ENCODE measurements at regions not wholly inside any gene's neighbourhood (a gene's known extent, or its start where the extent isn't known, plus 50 kb on each side); places are given as distances from the start of the nearest gene placed in this dataset.
"Not testable (repeated sequence)": the region's sequence is repeated elsewhere in the genome, so short reads cannot be mapped to it uniquely, and the experiment has no call there.

GRCh38 chr7:66564045-66564444 is 64.6 kb upstream of the KCTD7 start:
- H3K27ac ChIP-seq (ENCODE audit: low read length in 2 of 2), result no peak overlapping the region
- no peaks in the 10 kb centered on the region for H3K4me1 ChIP-seq (ENCODE audit: control insufficient read depth in 2 of 2, insufficient read depth in 2 of 2, low read length in 2 of 2)
- H3K9me3 ChIP-seq (ENCODE audit: control extremely low read depth in 1 of 3, control insufficient read depth in 2 of 3, insufficient read depth in 1 of 3, low read length in 2 of 3), result no peaks in the 10 kb centered on the region
- peaks cover 7% of the 10 kb centered on the region for H4K20me1 ChIP-seq (ENCODE audit: control insufficient read depth, insufficient read depth, low read length, poor library complexity, severe bottlenecking)
- DNase-seq (no peak), ATAC-seq (ENCODE audit: low read depth) (no peak)
- CTCF ChIA-PET, result interaction anchor here (1.5 kb wide), 1 partner anchor 10 kb away, joined by 3 read pairs; no protein-coding TSS in a partner anchor
- H2AFZ ChIP-seq (ENCODE audit: insufficient read depth, low read depth, low read length, poor library complexity, severe bottlenecking), result no peak overlapping the region
- no peak overlapping the region for H3K4me3 Mint-ChIP-seq
- no peak overlapping the region for H3K4me2 ChIP-seq (replicated peaks; ENCODE audit: low read depth, low read length, poor library complexity, severe bottlenecking)
- no peak overlapping the region for H3K4me3 ChIP-seq (ENCODE audit: control extremely low read depth in 1 of 5, extremely low read depth in 1 of 5, insufficient read depth in 1 of 5, low read depth in 2 of 5, low read length in 4 of 5)
- no peaks in the 10 kb centered on the region for H3K9me3 Mint-ChIP-seq (ENCODE audit: insufficient read depth)
- WGBS (ENCODE audit: insufficient coverage), result 100% methylated on average over 7 of the region's 7 CpGs
- POLR2A ChIA-PET, result interaction anchor here (0.6 kb wide), 1 partner anchor 352 kb away, joined by 4 read pairs; no protein-coding TSS in a partner anchor
- no peak overlapping the region for H3K9ac ChIP-seq (ENCODE audit: low read length)
- intact Hi-C loops (cut with micrococcal nuclease), result no loop called here
- H3K27ac Mint-ChIP-seq, result no peak overlapping the region
- H3K4me1 Mint-ChIP-seq, result peaks cover 2% of the 10 kb centered on the region
- H3K36me3 ChIP-seq (replicated peaks in 1 of 2; ENCODE audit: control extremely low read depth in 1 of 2, control insufficient read depth in 1 of 2, extremely low read depth in 1 of 2, insufficient read depth in 2 of 2, low read length in 1 of 2), result peaks cover 0 to 35% of the 10 kb centered on the region in 2 experiments
- no peaks in the 10 kb centered on the region for H3K27me3 ChIP-seq (replicated peaks in 1 of 4; ENCODE audit: control extremely low read depth in 1 of 4, control insufficient read depth in 3 of 4, insufficient read depth in 4 of 4, low read length in 3 of 4)
- TF ChIP-seq EZH2 (IDR thresholded peaks at IDR 0.05; ENCODE audit: borderline replicate concordance, insufficient read depth, low read depth, low read length, poor library complexity, severe bottlenecking), result no peak
- TF ChIP-seq, protein P1, sequence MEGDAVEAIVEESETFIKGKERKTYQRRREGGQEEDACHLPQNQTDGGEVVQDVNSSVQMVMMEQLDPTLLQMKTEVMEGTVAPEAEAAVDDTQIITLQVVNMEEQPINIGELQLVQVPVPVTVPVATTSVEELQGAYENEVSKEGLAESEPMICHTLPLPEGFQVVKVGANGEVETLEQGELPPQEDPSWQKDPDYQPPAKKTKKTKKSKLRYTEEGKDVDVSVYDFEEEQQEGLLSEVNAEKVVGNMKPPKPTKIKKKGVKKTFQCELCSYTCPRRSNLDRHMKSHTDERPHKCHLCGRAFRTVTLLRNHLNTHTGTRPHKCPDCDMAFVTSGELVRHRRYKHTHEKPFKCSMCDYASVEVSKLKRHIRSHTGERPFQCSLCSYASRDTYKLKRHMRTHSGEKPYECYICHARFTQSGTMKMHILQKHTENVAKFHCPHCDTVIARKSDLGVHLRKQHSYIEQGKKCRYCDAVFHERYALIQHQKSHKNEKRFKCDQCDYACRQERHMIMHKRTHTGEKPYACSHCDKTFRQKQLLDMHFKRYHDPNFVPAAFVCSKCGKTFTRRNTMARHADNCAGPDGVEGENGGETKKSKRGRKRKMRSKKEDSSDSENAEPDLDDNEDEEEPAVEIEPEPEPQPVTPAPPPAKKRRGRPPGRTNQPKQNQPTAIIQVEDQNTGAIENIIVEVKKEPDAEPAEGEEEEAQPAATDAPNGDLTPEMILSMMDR (IDR thresholded peaks at IDR 0.05), result no peak
- H3K79me2 ChIP-seq (ENCODE audit: control insufficient read depth, insufficient read depth, low read length), result peaks cover 49% of the 10 kb centered on the region
- H3K27me3 Mint-ChIP-seq, result no peaks in the 10 kb centered on the region

DNA sequence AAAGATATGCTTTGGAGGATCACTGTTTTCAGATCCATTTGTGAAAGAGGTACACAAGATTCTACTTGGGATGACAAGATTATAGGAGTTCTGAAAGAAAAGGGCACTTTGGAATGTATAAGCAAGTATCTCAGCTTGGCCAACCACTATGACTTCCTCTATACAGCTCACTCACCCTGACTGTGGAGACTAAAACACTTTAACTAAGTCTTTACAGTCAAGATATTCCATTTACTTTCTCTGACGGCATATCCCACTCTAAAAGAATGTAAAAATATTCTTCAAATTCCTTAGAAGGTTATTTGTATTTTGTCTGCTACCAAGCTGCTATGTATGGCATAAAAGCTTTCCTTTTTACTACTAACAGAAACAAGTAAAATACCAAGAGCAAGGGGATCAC is 58.5 kb upstream of the KCTD7 start:
- DNase-seq; H3K27ac ChIP-seq (ENCODE audit: low read length in 2 of 2); H3K9me3 ChIP-seq (ENCODE audit: control extremely low read depth in 1 of 3, control insufficient read depth in 2 of 3, insufficient read depth in 1 of 3, low read length in 2 of 3); intact Hi-C loops (cut with micrococcal nuclease); H3K9ac ChIP-seq (ENCODE audit: low read length); H3K4me1 ChIP-seq (ENCODE audit: control insufficient read depth in 2 of 2, insufficient read depth in 2 of 2, low read length in 2 of 2); POLR2A ChIA-PET; H3K4me3 ChIP-seq (ENCODE audit: control extremely low read depth in 1 of 5, extremely low read depth in 1 of 5, insufficient read depth in 1 of 5, low read depth in 2 of 5, low read length in 4 of 5); H2AFZ ChIP-seq (ENCODE audit: insufficient read depth, low read depth, low read length, poor library complexity, severe bottlenecking); H3K9me3 Mint-ChIP-seq (ENCODE audit: insufficient read depth); CTCF ChIA-PET; H3K27ac Mint-ChIP-seq; H3K27me3 Mint-ChIP-seq; H4K20me1 ChIP-seq (ENCODE audit: control insufficient read depth, insufficient read depth, low read length, poor library complexity, severe bottlenecking); H3K4me2 ChIP-seq (replicated peaks; ENCODE audit: low read depth, low read length, poor library complexity, severe bottlenecking); H3K4me3 Mint-ChIP-seq; H3K4me1 Mint-ChIP-seq; H3K27me3 ChIP-seq (replicated peaks in 1 of 4; ENCODE audit: control extremely low read depth in 1 of 4, control insufficient read depth in 3 of 4, insufficient read depth in 4 of 4, low read length in 3 of 4); ATAC-seq (ENCODE audit: low read depth): not testable (repeated sequence)
- Histone ChIP-seq H3K79me2 (ENCODE audit: control insufficient read depth, insufficient read depth, low read length) (peaks cover 79% of the 10 kb centered on the region), H3K36me3 (replicated peaks in 1 of 2; ENCODE audit: control extremely low read depth in 1 of 2, control insufficient read depth in 1 of 2, extremely low read depth in 1 of 2, insufficient read depth in 2 of 2, low read length in 1 of 2) (peaks cover 16 to 54% of the 10 kb centered on the region in 2 experiments)
- no CpG with 5 or more reads among the region's 1 CpG for whole genome bisulfite sequencing (ENCODE audit: insufficient coverage)

Data from B cell (primary cell).